ENCODE measurements at regions not wholly inside any gene's neighbourhood (a gene's known extent, or its start where the extent isn't known, plus 50 kb on each side); places are given as distances from the start of the nearest gene placed in this dataset.

- DNase-seq (ENCODE audit: low spot score in 2 of 2), result no peak
- Histone ChIP-seq H3K4me1 (no peaks in the 10 kb centered on the region), H3K4me3 (no peak overlapping the region), H3K36me3 (no peaks in the 10 kb centered on the region), H3K27me3 (no peaks in the 10 kb centered on the region), H3K27ac (no peak overlapping the region), H3K9me3 (no peaks in the 10 kb centered on the region)
- 70 to 83% methylated on average over 4 of the region's 4 CpGs for WGBS, 2 donors
- TF ChIP-seq, protein P1, sequence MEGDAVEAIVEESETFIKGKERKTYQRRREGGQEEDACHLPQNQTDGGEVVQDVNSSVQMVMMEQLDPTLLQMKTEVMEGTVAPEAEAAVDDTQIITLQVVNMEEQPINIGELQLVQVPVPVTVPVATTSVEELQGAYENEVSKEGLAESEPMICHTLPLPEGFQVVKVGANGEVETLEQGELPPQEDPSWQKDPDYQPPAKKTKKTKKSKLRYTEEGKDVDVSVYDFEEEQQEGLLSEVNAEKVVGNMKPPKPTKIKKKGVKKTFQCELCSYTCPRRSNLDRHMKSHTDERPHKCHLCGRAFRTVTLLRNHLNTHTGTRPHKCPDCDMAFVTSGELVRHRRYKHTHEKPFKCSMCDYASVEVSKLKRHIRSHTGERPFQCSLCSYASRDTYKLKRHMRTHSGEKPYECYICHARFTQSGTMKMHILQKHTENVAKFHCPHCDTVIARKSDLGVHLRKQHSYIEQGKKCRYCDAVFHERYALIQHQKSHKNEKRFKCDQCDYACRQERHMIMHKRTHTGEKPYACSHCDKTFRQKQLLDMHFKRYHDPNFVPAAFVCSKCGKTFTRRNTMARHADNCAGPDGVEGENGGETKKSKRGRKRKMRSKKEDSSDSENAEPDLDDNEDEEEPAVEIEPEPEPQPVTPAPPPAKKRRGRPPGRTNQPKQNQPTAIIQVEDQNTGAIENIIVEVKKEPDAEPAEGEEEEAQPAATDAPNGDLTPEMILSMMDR (IDR thresholded peaks at IDR 0.05), result no peak
- TF ChIP-seq EP300 (IDR thresholded peaks at IDR 0.05), result no peak
- no peak for TF ChIP-seq POLR2A (IDR thresholded peaks at IDR 0.05)
Observed at GRCh38 chr5:133741818-133742355, 129.5 kb upstream of the FSTL4 start.

- Histone ChIP-seq H3K4me1 (no peaks in the 10 kb centered on the region), H3K9me3 (no peaks in the 10 kb centered on the region), H3K4me3 (no peak overlapping the region), H3K27me3 (no peaks in the 10 kb centered on the region), H3K36me3 (no peaks in the 10 kb centered on the region), H3K27ac (no peak overlapping the region)
- WGBS, 2 donors, result 83 to 87% methylated on average over 4 of the region's 4 CpGs
- no peak for DNase-seq (ENCODE audit: low spot score in 2 of 2)
- no peak for TF ChIP-seq EP300 (IDR thresholded peaks at IDR 0.05)
- TF ChIP-seq POLR2A (IDR thresholded peaks at IDR 0.05), result no peak
- TF ChIP-seq, protein P1 (IDR thresholded peaks at IDR 0.05), result no peak
Observed at GRCh38 chr5:133741396-133741795, 129.1 kb upstream of the FSTL4 start.

- Histone ChIP-seq H3K4me1 (no peaks in the 10 kb centered on the region), H3K27ac (no peak overlapping the region), H3K27me3 (no peaks in the 10 kb centered on the region), H3K9me3 (no peaks in the 10 kb centered on the region), H3K36me3 (no peaks in the 10 kb centered on the region), H3K4me3 (no peak overlapping the region)
- 87 to 90% methylated on average over 10 of the region's 10 CpGs for WGBS, 2 donors
- TF ChIP-seq, protein P1 (IDR thresholded peaks at IDR 0.05), result no peak
- TF ChIP-seq EP300 (IDR thresholded peaks at IDR 0.05), result no peak
- TF ChIP-seq POLR2A (IDR thresholded peaks at IDR 0.05), result no peak
- no peak for DNase-seq (ENCODE audit: low spot score in 2 of 2)
Observed at GRCh38 chr5:133739181-133739780, 126.9 kb upstream of the FSTL4 start.

GRCh38 chr5:133738271-133738670, 125.9 kb upstream of the FSTL4 start:
- Histone ChIP-seq H3K27ac (no peak overlapping the region), H3K9me3 (no peaks in the 10 kb centered on the region), H3K4me3 (no peak overlapping the region), H3K4me1 (no peaks in the 10 kb centered on the region), H3K27me3 (no peaks in the 10 kb centered on the region), H3K36me3 (no peaks in the 10 kb centered on the region)
- 53 to 66% methylated on average over 4 of the region's 4 CpGs for whole genome bisulfite sequencing, 2 donors
- no peak for DNase-seq (ENCODE audit: low spot score in 2 of 2)
- TF ChIP-seq, protein P1 (IDR thresholded peaks at IDR 0.05), result no peak
- TF ChIP-seq EP300 (IDR thresholded peaks at IDR 0.05) (no peak), POLR2A (IDR thresholded peaks at IDR 0.05) (no peak)

- no peaks in the 10 kb centered on the region for H3K4me1 ChIP-seq
- DNase-seq (ENCODE audit: low spot score in 2 of 2), result no peak
- H3K4me3 ChIP-seq, result no peak overlapping the region
- TF ChIP-seq, protein P1 (IDR thresholded peaks at IDR 0.05), result no peak
- TF ChIP-seq POLR2A (IDR thresholded peaks at IDR 0.05), result no peak
- TF ChIP-seq EP300 (IDR thresholded peaks at IDR 0.05), result no peak
- H3K27ac ChIP-seq, result no peak overlapping the region
- no peaks in the 10 kb centered on the region for H3K27me3 ChIP-seq
- 49 to 51% methylated on average over 5 of the region's 5 CpGs for WGBS, 2 donors
- no peaks in the 10 kb centered on the region for H3K9me3 ChIP-seq
- no peaks in the 10 kb centered on the region for H3K36me3 ChIP-seq
Observed at GRCh38 chr5:133736512-133736911, 124.2 kb upstream of the FSTL4 start.

Data from tibial nerve (tissue), 4 donors.